ENCODE measurements at regions not wholly inside any gene's neighbourhood (a gene's known extent, or its start where the extent isn't known, plus 50 kb on each side); places are given as distances from the start of the nearest gene placed in this dataset.
"Not testable (repeated sequence)": the region's sequence is repeated elsewhere in the genome, so short reads cannot be mapped to it uniquely, and the experiment has no call there.

GRCh38 chr6:145093226-145093625, 642.1 kb downstream of the EPM2A start:
- Histone ChIP-seq H3K4me1 (no peaks in the 10 kb centered on the region), H3K36me3 (no peaks in the 10 kb centered on the region), H3K27me3 (no peaks in the 10 kb centered on the region), H3K9me3 (no peaks in the 10 kb centered on the region), H3K4me3 (no peak overlapping the region), H3K27ac (no peak overlapping the region)
- intact Hi-C loops (cut with DNase I) = no loop called here
- TF ChIP-seq POLR2AphosphoS5 (IDR thresholded peaks at IDR 0.05; ENCODE audit: insufficient read depth in 1 of 2, low read depth in 1 of 2) (no peak), POLR2A (IDR thresholded peaks at IDR 0.05) (no peak), CTCF (IDR thresholded peaks at IDR 0.05) (no peak)
- DNase-seq (ENCODE audit: extremely low spot score in 2 of 2) = no peak

- Histone ChIP-seq H3K36me3 (no peaks in the 10 kb centered on the region), H3K9me3 (no peaks in the 10 kb centered on the region), H3K4me1 (no peaks in the 10 kb centered on the region), H3K27me3 (no peaks in the 10 kb centered on the region), H3K4me3 (no peak overlapping the region), H3K27ac (no peak overlapping the region)
- TF ChIP-seq POLR2AphosphoS5 (IDR thresholded peaks at IDR 0.05; ENCODE audit: insufficient read depth in 1 of 2, low read depth in 1 of 2) (peak in 1 of 2 donors; percentile 49), POLR2A (IDR thresholded peaks at IDR 0.05) (no peak)
- no peak for DNase-seq (ENCODE audit: extremely low spot score in 2 of 2)
- intact Hi-C loops (cut with DNase I) = no loop called here
These were observed 638.5 kb downstream of the EPM2A start for GRCh38 chr6:145096846-145097245.

- H3K27ac ChIP-seq; H3K4me1 ChIP-seq; H3K36me3 ChIP-seq; DNase-seq (ENCODE audit: extremely low spot score in 2 of 2); H3K9me3 ChIP-seq; intact Hi-C loops (cut with DNase I); H3K4me3 ChIP-seq; H3K27me3 ChIP-seq: not testable (repeated sequence)
These were observed 637.2 kb downstream of the EPM2A start for GRCh38 chr6:145098127-145098526.

- Histone ChIP-seq H3K27me3 (no peaks in the 10 kb centered on the region), H3K9me3 (no peaks in the 10 kb centered on the region), H3K4me3 (no peak overlapping the region), H3K4me1 (no peaks in the 10 kb centered on the region), H3K27ac (no peak overlapping the region), H3K36me3 (no peaks in the 10 kb centered on the region)
- TF ChIP-seq CTCF (IDR thresholded peaks at IDR 0.05) (no peak), POLR2AphosphoS5 (IDR thresholded peaks at IDR 0.05; ENCODE audit: insufficient read depth in 1 of 2, low read depth in 1 of 2) (no peak), POLR2A (IDR thresholded peaks at IDR 0.05) (no peak)
- intact Hi-C loops (cut with DNase I) = no loop called here
- no peak for DNase-seq (ENCODE audit: extremely low spot score in 2 of 2)
These were observed 635.6 kb downstream of the EPM2A start for GRCh38 chr6:145099713-145100112.

GRCh38 chr6:145110109-145110508, 625.2 kb downstream of the EPM2A start:
- TF ChIP-seq POLR2A (IDR thresholded peaks at IDR 0.05) (no peak), POLR2AphosphoS5 (IDR thresholded peaks at IDR 0.05; ENCODE audit: insufficient read depth in 1 of 2, low read depth in 1 of 2) (no peak), CTCF (IDR thresholded peaks at IDR 0.05) (no peak)
- Histone ChIP-seq H3K4me1 (no peaks in the 10 kb centered on the region), H3K27ac (no peak overlapping the region), H3K9me3 (no peaks in the 10 kb centered on the region), H3K4me3 (no peak overlapping the region), H3K27me3 (no peaks in the 10 kb centered on the region), H3K36me3 (no peaks in the 10 kb centered on the region)
- DNase-seq (ENCODE audit: extremely low spot score in 2 of 2) = no peak
- intact Hi-C loops (cut with DNase I) = no loop called here

GRCh38 chr6:145111407-145111806, 623.9 kb downstream of the EPM2A start:
- H3K36me3 ChIP-seq; intact Hi-C loops (cut with DNase I); H3K4me1 ChIP-seq; H3K27ac ChIP-seq; DNase-seq (ENCODE audit: extremely low spot score in 2 of 2); H3K27me3 ChIP-seq; H3K4me3 ChIP-seq; H3K9me3 ChIP-seq: not testable (repeated sequence)

GRCh38 chr6:145112711-145113148, 622.6 kb downstream of the EPM2A start:
- Histone ChIP-seq H3K36me3 (no peaks in the 10 kb centered on the region), H3K27me3 (no peaks in the 10 kb centered on the region), H3K4me3 (no peak overlapping the region), H3K9me3 (no peaks in the 10 kb centered on the region), H3K27ac (no peak overlapping the region), H3K4me1 (no peaks in the 10 kb centered on the region)
- intact Hi-C loops (cut with DNase I) = no loop called here
- DNase-seq (ENCODE audit: extremely low spot score in 2 of 2) = no peak
- TF ChIP-seq POLR2A (IDR thresholded peaks at IDR 0.05) (no peak), POLR2AphosphoS5 (IDR thresholded peaks at IDR 0.05; ENCODE audit: insufficient read depth in 1 of 2, low read depth in 1 of 2) (no peak), CTCF (IDR thresholded peaks at IDR 0.05) (no peak)

All from vagina (tissue), 2 donors.